HCT116 (cell line): ENCODE measurements at regions not wholly inside any gene's neighbourhood (a gene's known extent, or its start where the extent isn't known, plus 50 kb on each side); places are given as distances from the start of the nearest gene placed in this dataset.

ENCODE experiments used
- POLR2A ChIP-seq: IDR thresholded peaks from 2 replicates; pipeline ENCODE4 v1.7.0; 2011; ENCODE audit warnings: borderline replicate concordance; ENCODE audit not compliant: insufficient read depth, insufficient read length; ENCODE audit errors: extremely low read depth
- POLR2AphosphoS5 ChIP-seq: IDR thresholded peaks from 2 replicates; pipeline ENCODE4 v1.6.1; 2011; ENCODE audit warnings: mild to moderate bottlenecking, low read depth, low read length, moderate library complexity
- ZFX ChIP-seq: fragments of 450-650 bp; IDR thresholded peaks from 2 replicates; pipeline ENCODE4 v1.6.1; 2017
- ZNF274 ChIP-seq: fragments of 200-500 bp; sonication (Bioruptor generic); IDR thresholded peaks from 2 replicates; pipeline ENCODE4 v1.6.1; 2014; ENCODE audit warnings: mild to moderate bottlenecking, low read depth, low read length, inconsistent platforms
- TF ChIP-seq, protein P1 (sequence below), 3 experiments: fragments of 200-600 bp in 1 of 3; sonication (generic) in 1 of 3; IDR thresholded peaks in 2 of 3; conservative IDR thresholded peaks in 1 of 3; 2 replicates each; pipeline ENCODE4 v1.5.1; 2012 to 2017; ENCODE audit warnings: low read depth in 2 of 3, low read length in 2 of 3, antibody characterized with exemption in 1 of 3, borderline replicate concordance in 1 of 3, control low read depth in 1 of 3, mild to moderate bottlenecking in 1 of 3, mixed read lengths in 1 of 3, mixed run types in 1 of 3, moderate library complexity in 1 of 3; ENCODE audit not compliant: insufficient read depth in 1 of 3

DNA sequence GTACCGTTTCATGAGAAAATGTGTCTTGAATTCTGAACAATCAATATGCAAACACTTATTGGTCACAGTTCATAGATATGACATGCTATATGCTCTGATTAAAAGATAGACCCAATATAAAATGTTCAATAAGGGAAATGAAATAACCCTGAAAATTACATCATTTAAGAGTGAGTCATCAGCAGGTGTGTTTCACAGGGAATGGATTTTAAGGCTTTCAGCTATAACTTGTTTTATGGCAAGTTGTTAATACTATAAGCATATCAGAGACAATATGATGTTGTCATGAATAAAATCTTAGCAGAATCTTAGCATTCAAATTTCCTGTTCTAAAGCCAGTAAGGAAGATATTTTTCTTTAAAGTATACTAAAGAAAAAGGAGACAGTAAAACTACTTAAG is 483.4 kb upstream of the PCDH9 start:
- TF ChIP-seq POLR2A (no peak), POLR2AphosphoS5 (no peak), ZNF274 (no peak), ZFX (no peak)
- TF ChIP-seq, protein P1, sequence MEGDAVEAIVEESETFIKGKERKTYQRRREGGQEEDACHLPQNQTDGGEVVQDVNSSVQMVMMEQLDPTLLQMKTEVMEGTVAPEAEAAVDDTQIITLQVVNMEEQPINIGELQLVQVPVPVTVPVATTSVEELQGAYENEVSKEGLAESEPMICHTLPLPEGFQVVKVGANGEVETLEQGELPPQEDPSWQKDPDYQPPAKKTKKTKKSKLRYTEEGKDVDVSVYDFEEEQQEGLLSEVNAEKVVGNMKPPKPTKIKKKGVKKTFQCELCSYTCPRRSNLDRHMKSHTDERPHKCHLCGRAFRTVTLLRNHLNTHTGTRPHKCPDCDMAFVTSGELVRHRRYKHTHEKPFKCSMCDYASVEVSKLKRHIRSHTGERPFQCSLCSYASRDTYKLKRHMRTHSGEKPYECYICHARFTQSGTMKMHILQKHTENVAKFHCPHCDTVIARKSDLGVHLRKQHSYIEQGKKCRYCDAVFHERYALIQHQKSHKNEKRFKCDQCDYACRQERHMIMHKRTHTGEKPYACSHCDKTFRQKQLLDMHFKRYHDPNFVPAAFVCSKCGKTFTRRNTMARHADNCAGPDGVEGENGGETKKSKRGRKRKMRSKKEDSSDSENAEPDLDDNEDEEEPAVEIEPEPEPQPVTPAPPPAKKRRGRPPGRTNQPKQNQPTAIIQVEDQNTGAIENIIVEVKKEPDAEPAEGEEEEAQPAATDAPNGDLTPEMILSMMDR (IDR thresholded peaks at IDR 0.05 in 2 of 3, conservative IDR thresholded peaks at IDR 0.05 in 1 of 3; ENCODE audit: borderline replicate concordance in 1 of 3, insufficient read depth in 1 of 3, low read depth in 2 of 3, low read length in 2 of 3) = no peak
